GM12873 (cell line): ENCODE measurements at regions not wholly inside any gene's neighbourhood (a gene's known extent, or its start where the extent isn't known, plus 50 kb on each side); places are given as distances from the start of the nearest gene placed in this dataset.
A peak's percentile ranks its signal among the peaks of the same experiment; 100 is the strongest.

Source experiments
- TF ChIP-seq, protein P1 (sequence below): IDR thresholded peaks from 2 replicates; pipeline ENCODE4 v1.5.1; 2012; ENCODE audit warnings: low read depth, mild to moderate bottlenecking, moderate library complexity, low read length, control low read depth; ENCODE audit not compliant: insufficient read depth; ENCODE audit errors: missing control alignments

DNA sequence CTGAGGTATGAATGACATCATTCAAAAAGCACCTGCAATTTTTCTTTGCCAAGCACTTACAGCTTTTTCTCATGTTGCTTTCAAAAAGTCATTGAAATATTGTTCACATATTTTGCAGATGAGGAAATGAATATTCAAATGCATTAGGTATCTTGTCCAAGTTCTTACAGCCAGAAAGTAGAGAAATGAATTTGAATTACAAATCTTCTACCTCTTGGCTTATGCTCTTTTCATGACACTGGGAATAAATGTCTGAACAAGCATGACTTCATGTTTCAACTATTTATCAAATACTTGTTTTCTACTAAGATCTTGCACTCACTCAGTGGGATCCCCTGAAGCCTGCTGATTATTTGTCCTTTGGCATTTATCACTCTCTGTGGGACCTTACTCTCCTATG, 267.2 kb upstream of the BTG1 start:
- TF ChIP-seq, protein P1, sequence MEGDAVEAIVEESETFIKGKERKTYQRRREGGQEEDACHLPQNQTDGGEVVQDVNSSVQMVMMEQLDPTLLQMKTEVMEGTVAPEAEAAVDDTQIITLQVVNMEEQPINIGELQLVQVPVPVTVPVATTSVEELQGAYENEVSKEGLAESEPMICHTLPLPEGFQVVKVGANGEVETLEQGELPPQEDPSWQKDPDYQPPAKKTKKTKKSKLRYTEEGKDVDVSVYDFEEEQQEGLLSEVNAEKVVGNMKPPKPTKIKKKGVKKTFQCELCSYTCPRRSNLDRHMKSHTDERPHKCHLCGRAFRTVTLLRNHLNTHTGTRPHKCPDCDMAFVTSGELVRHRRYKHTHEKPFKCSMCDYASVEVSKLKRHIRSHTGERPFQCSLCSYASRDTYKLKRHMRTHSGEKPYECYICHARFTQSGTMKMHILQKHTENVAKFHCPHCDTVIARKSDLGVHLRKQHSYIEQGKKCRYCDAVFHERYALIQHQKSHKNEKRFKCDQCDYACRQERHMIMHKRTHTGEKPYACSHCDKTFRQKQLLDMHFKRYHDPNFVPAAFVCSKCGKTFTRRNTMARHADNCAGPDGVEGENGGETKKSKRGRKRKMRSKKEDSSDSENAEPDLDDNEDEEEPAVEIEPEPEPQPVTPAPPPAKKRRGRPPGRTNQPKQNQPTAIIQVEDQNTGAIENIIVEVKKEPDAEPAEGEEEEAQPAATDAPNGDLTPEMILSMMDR: no peak

DNA sequence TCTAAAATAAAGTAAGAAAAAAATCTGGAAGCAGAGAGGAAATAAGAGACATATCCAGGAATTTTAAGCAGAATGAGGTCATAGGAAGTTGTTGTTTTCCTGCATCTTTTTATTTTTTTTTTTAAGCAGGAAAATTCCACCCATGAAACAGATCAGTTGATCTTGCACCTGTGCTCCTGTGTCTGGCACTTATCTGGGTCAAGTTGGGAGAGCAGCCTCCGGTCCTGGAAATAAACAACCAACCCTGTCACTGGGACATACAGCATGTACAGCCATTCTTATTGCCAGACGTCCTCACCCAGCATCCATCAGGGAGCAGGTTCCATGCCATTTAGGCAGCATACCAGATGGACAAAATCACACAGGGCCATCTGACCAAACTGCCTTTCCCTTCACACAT, 266.0 kb upstream of the BTG1 start:
- TF ChIP-seq, protein P1: no peak

DNA sequence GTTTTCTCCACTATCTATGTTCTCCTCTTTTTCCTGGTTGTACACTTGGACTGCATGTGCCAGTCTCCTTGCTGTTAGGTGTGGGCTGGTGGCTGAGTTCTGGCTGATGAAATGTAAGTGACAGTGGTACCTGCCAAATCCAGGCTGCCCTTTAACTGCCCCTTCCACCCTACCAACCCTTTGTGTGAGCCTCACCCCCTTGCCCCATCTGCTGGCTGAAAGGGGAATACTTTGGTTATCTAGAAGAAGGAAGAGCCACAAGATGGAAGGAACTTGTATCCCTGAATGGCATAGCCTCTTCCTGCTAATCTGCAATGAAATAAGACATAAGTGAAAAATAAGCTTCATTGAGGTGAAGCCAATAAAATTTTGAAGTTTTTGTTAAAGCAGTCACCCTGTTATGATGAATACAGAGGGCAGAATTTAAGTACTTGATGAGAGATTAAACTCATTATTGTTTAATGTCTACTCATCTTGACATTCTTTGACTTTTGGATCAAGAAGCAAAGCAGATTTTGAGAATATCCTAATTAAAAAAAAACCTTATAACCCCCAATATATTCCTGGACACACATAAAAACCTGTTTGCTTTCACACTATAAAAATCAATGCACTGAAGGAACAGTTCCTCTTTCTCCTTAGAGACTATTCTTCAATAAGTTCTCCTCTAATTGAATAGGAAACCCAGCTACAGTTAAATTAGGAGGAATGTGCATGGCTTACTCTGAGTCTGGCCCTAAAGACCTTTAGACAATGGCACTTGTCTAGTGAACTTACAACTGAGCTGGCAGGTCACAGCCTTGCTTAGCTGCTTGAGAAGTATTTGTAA, 262.6 kb upstream of the BTG1 start:
- TF ChIP-seq, protein P1: peak; percentile 76

DNA sequence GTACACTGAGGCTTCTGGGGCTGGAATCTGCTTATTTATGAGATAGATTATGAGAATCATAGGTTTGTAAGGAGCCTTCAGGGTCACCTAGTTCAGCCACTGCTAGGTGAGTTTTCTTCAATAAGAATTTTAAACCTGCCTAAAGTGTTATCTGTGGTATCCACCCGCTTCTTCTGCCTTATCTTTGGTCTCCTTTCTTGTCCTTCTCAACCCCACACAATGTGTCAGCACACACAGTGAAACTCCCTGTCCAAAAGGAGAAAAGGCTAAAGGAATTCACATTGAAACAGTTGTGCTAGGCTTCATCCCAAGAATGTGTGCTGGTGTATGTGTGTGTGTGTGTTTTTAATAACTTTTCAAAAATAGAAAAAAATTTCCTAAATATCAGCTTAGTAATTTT, 259.3 kb upstream of the BTG1 start:
- TF ChIP-seq, protein P1: no peak

DNA sequence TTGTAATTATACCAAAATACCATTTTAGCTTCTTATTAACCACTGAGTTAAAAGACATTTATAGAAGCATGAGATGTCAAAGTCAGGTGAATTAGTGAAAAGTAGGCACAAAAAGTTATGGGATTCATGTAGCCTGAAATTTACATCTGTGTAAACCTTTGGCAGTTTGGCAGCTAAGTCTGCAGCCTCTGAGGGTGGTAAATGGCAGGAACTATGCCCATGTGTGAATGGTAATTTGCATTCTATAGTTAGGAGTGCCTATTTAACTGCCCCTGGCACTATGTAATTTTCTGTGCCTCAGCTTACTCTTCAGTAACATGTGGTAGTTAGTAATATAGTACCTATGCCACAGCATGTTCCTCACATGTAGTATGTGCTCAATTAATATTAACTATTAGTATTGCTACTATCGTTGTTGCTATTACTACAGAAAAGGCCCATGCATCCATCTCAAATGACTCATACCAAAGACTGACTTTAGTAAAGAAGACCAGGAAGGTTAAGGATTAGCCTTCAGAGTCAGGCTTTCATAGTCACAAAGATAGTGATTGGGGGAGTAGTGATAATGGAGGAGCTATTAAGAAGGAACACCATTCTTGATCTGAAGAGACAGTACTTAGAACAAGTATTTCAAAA, 258.7 kb upstream of the BTG1 start:
- TF ChIP-seq, protein P1: no peak

DNA sequence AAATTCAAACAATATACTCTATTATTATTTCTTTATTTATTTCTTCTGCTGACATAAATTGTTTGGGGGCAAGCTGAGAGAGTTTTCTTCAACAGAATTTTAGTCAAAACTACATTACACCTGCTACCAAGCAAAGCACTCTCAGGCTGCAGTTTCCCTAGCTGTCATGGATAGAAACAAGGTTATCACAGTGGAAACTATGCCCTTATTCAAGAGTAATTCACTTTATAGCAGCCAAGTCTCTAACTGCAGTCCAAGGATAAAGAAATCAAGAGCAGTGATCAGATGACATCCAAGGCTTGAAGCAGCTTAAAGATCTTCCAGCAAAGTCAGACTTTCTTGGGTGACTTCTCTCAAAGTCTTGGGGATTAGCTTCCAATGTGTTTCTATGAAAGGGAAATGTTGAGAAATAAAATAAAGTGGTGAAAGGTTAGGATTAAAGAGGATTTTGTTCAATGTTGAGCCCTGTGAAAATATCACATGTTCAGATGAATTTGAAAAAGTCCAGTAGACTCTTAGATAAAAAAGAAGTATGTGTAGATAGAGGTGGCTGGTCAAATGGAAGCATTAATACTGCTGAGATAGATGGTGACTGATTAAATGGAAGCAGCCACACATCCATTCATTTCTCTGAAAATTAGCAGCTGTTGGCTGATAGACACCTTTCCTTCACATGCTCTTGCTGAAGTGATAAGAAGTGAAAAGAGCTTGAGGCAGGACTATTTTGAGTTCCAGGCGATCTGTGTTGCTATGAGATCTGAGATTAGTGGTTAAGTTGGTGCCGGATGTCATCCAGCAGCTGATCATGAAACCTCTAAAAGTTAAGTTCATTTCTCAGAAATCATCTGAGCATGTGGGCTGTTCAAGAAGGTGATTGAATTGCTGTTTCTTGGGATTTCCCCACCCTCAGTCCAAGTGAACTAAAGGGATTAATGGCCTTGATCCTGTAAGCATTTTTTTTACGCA, 257.8 kb upstream of the BTG1 start:
- TF ChIP-seq, protein P1: no peak

DNA sequence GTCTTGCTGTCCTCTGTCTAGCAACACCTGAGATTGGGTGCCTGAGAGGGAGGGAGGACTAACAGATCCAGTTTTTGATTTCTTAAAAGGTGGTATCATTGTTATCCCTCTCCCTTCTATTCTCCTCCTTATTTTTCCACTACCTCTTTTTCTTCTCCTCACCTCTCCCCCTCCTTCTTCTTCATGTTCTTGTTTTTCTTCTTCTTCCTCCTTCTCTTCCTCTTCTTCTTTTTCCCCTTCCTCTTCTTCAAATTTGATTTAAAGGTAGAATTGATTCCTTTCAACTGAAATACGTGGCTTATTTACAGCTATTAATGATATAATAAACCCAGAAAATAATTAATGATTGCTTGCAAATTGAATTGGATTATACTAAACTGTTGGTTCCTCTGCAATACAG, 256.8 kb upstream of the BTG1 start:
- TF ChIP-seq, protein P1: no peak
